SU-DHL-6 (cell line): ENCODE measurements at regions not wholly inside any gene's neighbourhood (a gene's known extent, or its start where the extent isn't known, plus 50 kb on each side); places are given as distances from the start of the nearest gene placed in this dataset.

Experiments
- CTCF ChIP-seq: fragments of 200-600 bp; sonication (generic); IDR thresholded peaks from one replicate; pipeline ENCODE4 v1.5.1; 2017; ENCODE audit warnings: antibody characterized with exemption, mild to moderate bottlenecking, low read length, moderate library complexity; ENCODE audit not compliant: insufficient read depth, poor library complexity, severe bottlenecking
- EZH2phosphoT487 ChIP-seq: fragments of 200-600 bp; sonication (generic), shearing (Covaris generic); conservative IDR thresholded peaks from 2 replicates; pipeline ENCODE4 v1.6.1; 2018; ENCODE audit warnings: mild to moderate bottlenecking, antibody characterized with exemption, low read length, moderate library complexity, mixed read lengths

DNA sequence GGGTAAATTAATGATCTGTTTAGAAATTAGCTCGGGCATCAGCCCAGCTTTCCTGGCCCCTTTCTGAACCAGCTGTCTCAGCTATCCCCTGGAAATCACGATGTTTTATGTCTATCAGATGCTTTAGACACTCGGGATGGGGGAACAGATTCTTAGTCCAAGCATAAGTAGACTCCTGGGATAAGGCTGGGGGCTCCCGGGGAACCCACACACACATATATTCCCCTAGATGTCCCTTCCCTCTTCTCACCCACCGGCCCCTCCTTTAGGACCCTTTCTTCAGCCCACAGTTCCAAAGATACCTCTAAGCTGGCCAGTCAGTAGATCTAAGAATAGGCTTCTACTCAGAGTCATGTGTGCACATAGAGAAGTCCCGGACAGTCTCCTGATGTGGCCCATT, 151.5 kb upstream of the COPS8 start:
- TF ChIP-seq CTCF (no peak), EZH2phosphoT487 (no peak)
